SK-N-SH treated with all-trans-retinoic acid at 6 μM for 48 hours (cell line): ENCODE measurements at regions not wholly inside any gene's neighbourhood (a gene's known extent, or its start where the extent isn't known, plus 50 kb on each side); places are given as distances from the start of the nearest gene placed in this dataset.

ENCODE experiments used
- GLIS3 ChIP-seq: fragments of 250-450 bp; sonication (Bioruptor Pico); IDR thresholded peaks from 2 replicates; pipeline ENCODE4 v1.5.0; 2020; ENCODE audit warnings: mild to moderate bottlenecking, moderate library complexity
- RARB ChIP-seq: fragments of 250-450 bp; sonication (Bioruptor Pico); IDR thresholded peaks from 2 replicates; pipeline ENCODE4 v1.8.0; 2021; ENCODE audit warnings: mild to moderate bottlenecking, moderate library complexity
- ZC3H10 ChIP-seq: fragments of 250-450 bp; sonication (Bioruptor Pico); IDR thresholded peaks from 2 replicates; pipeline ENCODE4 v1.5.1; 2021; ENCODE audit warnings: mild to moderate bottlenecking, moderate library complexity
- ZNF8 ChIP-seq: fragments of 450-650 bp; formaldehyde crosslinking; IDR thresholded peaks from 2 replicates; pipeline ENCODE4 v1.5.0; 2020; ENCODE audit warnings: mild to moderate bottlenecking, moderate library complexity
- TF ChIP-seq, protein P1 (sequence below): fragments of 250-450 bp; sonication (Bioruptor Pico); IDR thresholded peaks from 2 replicates; pipeline ENCODE4 v1.8.0; 2020; ENCODE audit warnings: mild to moderate bottlenecking, moderate library complexity, borderline replicate concordance

DNA sequence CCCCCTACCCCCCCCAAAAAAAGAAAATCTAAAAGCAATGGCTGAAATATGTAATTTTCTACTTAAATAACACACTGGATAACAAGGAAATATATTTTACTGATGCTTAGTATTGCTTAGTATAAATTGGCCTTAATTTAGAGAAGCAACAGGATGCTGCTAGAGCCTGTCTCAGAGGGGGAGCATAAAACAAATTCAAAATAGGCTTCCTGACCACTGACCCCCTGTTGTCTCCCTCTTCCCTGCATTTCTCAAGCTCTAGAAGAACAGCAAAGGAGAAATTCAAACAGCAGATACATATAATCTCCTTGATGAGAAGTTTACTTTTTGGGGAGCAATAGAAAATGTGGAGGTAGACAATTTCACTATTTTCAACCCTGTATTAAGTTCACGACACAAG lies 631.1 kb upstream of the GJE1 start:
- TF ChIP-seq, protein P1, sequence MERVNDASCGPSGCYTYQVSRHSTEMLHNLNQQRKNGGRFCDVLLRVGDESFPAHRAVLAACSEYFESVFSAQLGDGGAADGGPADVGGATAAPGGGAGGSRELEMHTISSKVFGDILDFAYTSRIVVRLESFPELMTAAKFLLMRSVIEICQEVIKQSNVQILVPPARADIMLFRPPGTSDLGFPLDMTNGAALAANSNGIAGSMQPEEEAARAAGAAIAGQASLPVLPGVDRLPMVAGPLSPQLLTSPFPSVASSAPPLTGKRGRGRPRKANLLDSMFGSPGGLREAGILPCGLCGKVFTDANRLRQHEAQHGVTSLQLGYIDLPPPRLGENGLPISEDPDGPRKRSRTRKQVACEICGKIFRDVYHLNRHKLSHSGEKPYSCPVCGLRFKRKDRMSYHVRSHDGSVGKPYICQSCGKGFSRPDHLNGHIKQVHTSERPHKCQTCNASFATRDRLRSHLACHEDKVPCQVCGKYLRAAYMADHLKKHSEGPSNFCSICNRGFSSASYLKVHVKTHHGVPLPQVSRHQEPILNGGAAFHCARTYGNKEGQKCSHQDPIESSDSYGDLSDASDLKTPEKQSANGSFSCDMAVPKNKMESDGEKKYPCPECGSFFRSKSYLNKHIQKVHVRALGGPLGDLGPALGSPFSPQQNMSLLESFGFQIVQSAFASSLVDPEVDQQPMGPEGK (CRISPR knock-in tag), result no peak
- TF ChIP-seq ZNF8 (no peak), RARB (CRISPR knock-in tag) (no peak), ZC3H10 (CRISPR knock-in tag) (no peak), GLIS3 (no peak)
